ENCODE measurements at regions not wholly inside any gene's neighbourhood (a gene's known extent, or its start where the extent isn't known, plus 50 kb on each side); places are given as distances from the start of the nearest gene placed in this dataset.

GRCh38 chr3:181105646-181106045 is 116.1 kb upstream of the DNAJC19 start (continued):
- TF ChIP-seq REST (IDR thresholded peaks at IDR 0.05; ENCODE audit: unreplicated experiment): no peak

- no peak overlapping the region for H2AFZ ChIP-seq
- H3K27me3 ChIP-seq (ENCODE audit: insufficient read depth): no peaks in the 10 kb centered on the region
- peak overlapping the region; percentile 49; the same call in 1 of the 2 replicates for H3K4me2 ChIP-seq
- H3K4me3 ChIP-seq: no peak overlapping the region
- H3K9me2 ChIP-seq (ENCODE audit: insufficient read depth): no peaks in the 10 kb centered on the region
- Mint-ChIP-seq H3K4me1 (peaks cover 7% of the 10 kb centered on the region), H3K9me3 (no peaks in the 10 kb centered on the region), H3K27me3 (ENCODE audit: insufficient read depth, low read depth, poor library complexity) (peaks cover 1% of the 10 kb centered on the region), H3K36me3 (ENCODE audit: low read depth) (no peaks in the 10 kb centered on the region), H3K4me3 (no peak overlapping the region), H3K27ac (0 out of 2 replicates have a peak overlapping the region, but pooled peaks have one; percentile 4)
- TF ChIP-seq CTCF (conservative IDR thresholded peaks at IDR 0.05; ENCODE audit: low read depth in 2 of 2) (peak; percentile 83 to 92), REST (IDR thresholded peaks at IDR 0.05; ENCODE audit: unreplicated experiment) (no peak)
- H3K79me2 ChIP-seq (replicated peaks; ENCODE audit: insufficient read depth): no peaks in the 10 kb centered on the region
- 0 out of 2 replicates have a peak, but pooled peaks cover 5% of the 10 kb centered on the region for H3K4me1 ChIP-seq (ENCODE audit: insufficient read depth)
- peak; percentile 94 for ATAC-seq
- no peaks in the 10 kb centered on the region for H4K20me1 ChIP-seq (replicated peaks; ENCODE audit: insufficient read depth)
- H3K36me3 ChIP-seq (ENCODE audit: insufficient read depth): no peaks in the 10 kb centered on the region
- no peak overlapping the region for H3K27ac ChIP-seq (ENCODE audit: low read depth)
- no peaks in the 10 kb centered on the region for H3F3A ChIP-seq (replicated peaks; ENCODE audit: low read depth)
- peak; percentile 93 for DNase-seq (ENCODE audit: low spot score)
Observed at GRCh38 chr3:181103605-181104004, 114.1 kb upstream of the DNAJC19 start.

GRCh38 chr3:181086011-181086410 is 96.5 kb upstream of the DNAJC19 start:
- no peak for DNase-seq (ENCODE audit: low spot score)
- Mint-ChIP-seq H3K27ac (no peak overlapping the region), H3K27me3 (ENCODE audit: insufficient read depth, low read depth, poor library complexity) (no peaks in the 10 kb centered on the region), H3K4me3 (no peak overlapping the region), H3K9me3 (peaks cover 4% of the 10 kb centered on the region; the same call in 2 of the 3 replicates), H3K4me1 (no peaks in the 10 kb centered on the region), H3K36me3 (ENCODE audit: low read depth) (no peaks in the 10 kb centered on the region)
- H3K27ac ChIP-seq (ENCODE audit: low read depth): no peak overlapping the region
- H3K36me3 ChIP-seq (ENCODE audit: insufficient read depth): no peaks in the 10 kb centered on the region
- no peak overlapping the region; the same call in 1 of the 2 replicates for H2AFZ ChIP-seq
- no peaks in the 10 kb centered on the region for H3K27me3 ChIP-seq (ENCODE audit: insufficient read depth)
- H4K20me1 ChIP-seq (replicated peaks; ENCODE audit: insufficient read depth): no peaks in the 10 kb centered on the region
- H3K4me3 ChIP-seq: no peak overlapping the region
- no peaks in the 10 kb centered on the region for H3F3A ChIP-seq (replicated peaks; ENCODE audit: low read depth)
- ATAC-seq: no peak
- H3K79me2 ChIP-seq (replicated peaks; ENCODE audit: insufficient read depth): no peaks in the 10 kb centered on the region
- 0 out of 2 replicates have a peak, but pooled peaks cover 4% of the 10 kb centered on the region for H3K9me2 ChIP-seq (ENCODE audit: insufficient read depth)
- no peaks in the 10 kb centered on the region for H3K4me1 ChIP-seq (ENCODE audit: insufficient read depth)
- no peak overlapping the region for H3K4me2 ChIP-seq
- TF ChIP-seq JUNB (IDR thresholded peaks at IDR 0.05; ENCODE audit: unreplicated experiment) (no peak), REST (IDR thresholded peaks at IDR 0.05; ENCODE audit: unreplicated experiment) (no peak), NANOG (IDR thresholded peaks at IDR 0.05; ENCODE audit: borderline replicate concordance) (no peak), ETS1 (IDR thresholded peaks at IDR 0.05) (no peak), ZNF331 (CRISPR knock-in tag; IDR thresholded peaks at IDR 0.05; ENCODE audit: low read depth) (no peak), EZH2 (IDR thresholded peaks at IDR 0.05; ENCODE audit: low read depth, unreplicated experiment) (no peak), STAT1 (IDR thresholded peaks at IDR 0.05; ENCODE audit: unreplicated experiment) (no peak)

Data from GM23338 (cell line).